HEK293 (cell line): ENCODE measurements at regions not wholly inside any gene's neighbourhood (a gene's known extent, or its start where the extent isn't known, plus 50 kb on each side); places are given as distances from the start of the nearest gene placed in this dataset.

ENCODE experiments used
- CTCF ChIA-PET: fragments of 350-600 bp; formaldehyde crosslinking; extraction: SDS; loops from one replicate; lab custom pipeline; 2021; ENCODE audit warnings: antibody characterized with exemption; lab: Yijun Ruan, JAX
- POLR2A ChIA-PET: fragments of 300-600 bp; formaldehyde crosslinking; extraction: SDS; loops from one replicate; lab custom pipeline; 2020; ENCODE audit warnings: antibody characterized with exemption, inconsistent platforms; lab: Yijun Ruan, JAX
- H3K27ac ChIP-seq: fragments of 200-500 bp; sonication (Bioruptor generic); 2 replicates; pipeline ENCODE4 v1.5.1; 2014; ENCODE audit warnings: low read depth, low read length, control low read depth, inconsistent platforms; ENCODE audit errors: extremely low read depth
- H3K36me3 ChIP-seq, 2 experiments: fragments of 200-500 bp in 1 of 2; sonication (Bioruptor generic) in 1 of 2; 1 replicate in 1 of 2; 2 replicates in 1 of 2; pipeline ENCODE4 v1.5.1; 2014 to 2017; ENCODE audit warnings: inconsistent platforms in 2 of 2, low read length in 2 of 2; ENCODE audit not compliant: control insufficient read depth in 2 of 2, insufficient read depth in 1 of 2
- H3K4me1 ChIP-seq: fragments of 200-500 bp; sonication (Bioruptor generic); 2 replicates; pipeline ENCODE4 v1.5.1; 2014; ENCODE audit warnings: mild to moderate bottlenecking, low read length, inconsistent platforms; ENCODE audit not compliant: control insufficient read depth, insufficient read depth
- H3K4me3 ChIP-seq: 2 replicates; pipeline ENCODE4 v1.5.1; 2011; ENCODE audit warnings: low read depth, mild to moderate bottlenecking, control low read depth, low read length, moderate library complexity
- H3K9me3 ChIP-seq: fragments of 200-500 bp; sonication (Bioruptor generic); 2 replicates; pipeline ENCODE4 v1.5.1; 2014; ENCODE audit warnings: low read depth, low read length, inconsistent platforms; ENCODE audit not compliant: control insufficient read depth, insufficient read depth
- BCL11B ChIP-seq: fragments of 450-650 bp; formaldehyde crosslinking; IDR thresholded peaks from 2 replicates; pipeline ENCODE4 v1.5.1; 2016; ENCODE audit warnings: low read depth, missing biosample characterization, missing genetic modification characterization
- GLIS1 ChIP-seq: fragments of 450-650 bp; formaldehyde crosslinking; IDR thresholded peaks from 2 replicates; pipeline ENCODE4 v1.5.1; 2016; ENCODE audit warnings: missing biosample characterization, missing genetic modification characterization
- INSM2 ChIP-seq: fragments of 450-650 bp; formaldehyde crosslinking; IDR thresholded peaks from 2 replicates; pipeline ENCODE4 v1.5.1; 2016; ENCODE audit warnings: missing biosample characterization, missing genetic modification characterization
- KLF7 ChIP-seq: fragments of 450-650 bp; formaldehyde crosslinking; IDR thresholded peaks from 2 replicates; pipeline ENCODE4 v1.5.1; 2016; ENCODE audit warnings: missing biosample characterization, missing genetic modification characterization, borderline replicate concordance
- KLF8 ChIP-seq: fragments of 450-650 bp; formaldehyde crosslinking; IDR thresholded peaks from 2 replicates; pipeline ENCODE4 v1.5.1; 2016; ENCODE audit warnings: missing biosample characterization, missing genetic modification characterization
- KLF9 ChIP-seq: fragments of 450-650 bp; formaldehyde crosslinking; IDR thresholded peaks from 2 replicates; pipeline ENCODE4 v1.5.1; 2016; ENCODE audit warnings: missing biosample characterization, missing genetic modification characterization, low read depth
- SALL2 ChIP-seq: fragments of 450-650 bp; formaldehyde crosslinking; IDR thresholded peaks from 2 replicates; pipeline ENCODE4 v1.5.0; 2017; ENCODE audit warnings: missing biosample characterization, mild to moderate bottlenecking, missing genetic modification characterization, borderline replicate concordance
- SCRT2 ChIP-seq: fragments of 450-650 bp; formaldehyde crosslinking; IDR thresholded peaks from 2 replicates; pipeline ENCODE4 v1.5.1; 2016; ENCODE audit warnings: missing biosample characterization, missing genetic modification characterization
- SP2 ChIP-seq: fragments of 450-650 bp; formaldehyde crosslinking; IDR thresholded peaks from 2 replicates; pipeline ENCODE4 v1.5.1; 2016; ENCODE audit warnings: missing biosample characterization, missing genetic modification characterization
- ZBTB49 ChIP-seq: fragments of 450-650 bp; formaldehyde crosslinking; IDR thresholded peaks from 2 replicates; pipeline ENCODE4 v1.5.1; 2016; ENCODE audit warnings: missing biosample characterization, missing genetic modification characterization, low read depth
- ZFP41 ChIP-seq: fragments of 450-650 bp; formaldehyde crosslinking; IDR thresholded peaks from 2 replicates; pipeline ENCODE4 v1.5.1; 2016; ENCODE audit warnings: missing biosample characterization, missing genetic modification characterization, borderline replicate concordance
- ZNF121 ChIP-seq: fragments of 450-650 bp; formaldehyde crosslinking; IDR thresholded peaks from 2 replicates; pipeline ENCODE4 v1.5.1; 2016; ENCODE audit warnings: missing biosample characterization, missing genetic modification characterization
- ZNF148 ChIP-seq: fragments of 450-650 bp; formaldehyde crosslinking; IDR thresholded peaks from 2 replicates; pipeline ENCODE4 v1.5.0; 2017; ENCODE audit warnings: missing biosample characterization, missing genetic modification characterization, borderline replicate concordance
- ZNF16 ChIP-seq: fragments of 450-650 bp; formaldehyde crosslinking; IDR thresholded peaks from 2 replicates; pipeline ENCODE4 v1.5.1; 2016; ENCODE audit warnings: low read depth, missing biosample characterization, missing genetic modification characterization
- ZNF214 ChIP-seq: fragments of 450-650 bp; formaldehyde crosslinking; IDR thresholded peaks from 2 replicates; pipeline ENCODE4 v1.5.1; 2017; ENCODE audit warnings: missing biosample characterization, mild to moderate bottlenecking, missing genetic modification characterization, borderline replicate concordance
- ZNF23 ChIP-seq: fragments of 450-650 bp; formaldehyde crosslinking; IDR thresholded peaks from 2 replicates; pipeline ENCODE4 v1.5.1; 2016; ENCODE audit warnings: missing biosample characterization, missing genetic modification characterization, borderline replicate concordance
- ZNF274 ChIP-seq, 2 experiments: fragments of 200-500 bp in 1 of 2; fragments of 450-650 bp in 1 of 2; sonication (Bioruptor generic) in 1 of 2; formaldehyde crosslinking in 1 of 2; IDR thresholded peaks; 2 replicates each; pipeline versions ENCODE4 v1.5.1 to v1.6.1; 2014 to 2016; ENCODE audit warnings: borderline replicate concordance in 1 of 2, inconsistent platforms in 1 of 2, low read length in 1 of 2, missing biosample characterization in 1 of 2, missing genetic modification characterization in 1 of 2
- ZNF311 ChIP-seq: fragments of 450-650 bp; formaldehyde crosslinking; IDR thresholded peaks from 2 replicates; pipeline ENCODE4 v1.5.1; 2017; ENCODE audit warnings: missing biosample characterization, missing genetic modification characterization, borderline replicate concordance
- ZNF423 ChIP-seq: fragments of 450-650 bp; formaldehyde crosslinking; IDR thresholded peaks from 2 replicates; pipeline ENCODE4 v1.5.1; 2016; ENCODE audit warnings: missing biosample characterization, missing genetic modification characterization
- ZNF501 ChIP-seq: fragments of 450-650 bp; formaldehyde crosslinking; IDR thresholded peaks from 2 replicates; pipeline ENCODE4 v1.5.1; 2016; ENCODE audit warnings: missing biosample characterization, missing genetic modification characterization
- ZNF610 ChIP-seq: fragments of 450-650 bp; formaldehyde crosslinking; IDR thresholded peaks from 2 replicates; pipeline ENCODE4 v1.5.1; 2016; ENCODE audit warnings: missing biosample characterization, missing genetic modification characterization, borderline replicate concordance
- ZNF624 ChIP-seq: fragments of 450-650 bp; formaldehyde crosslinking; IDR thresholded peaks from 2 replicates; pipeline ENCODE4 v1.5.1; 2017; ENCODE audit warnings: missing biosample characterization, missing genetic modification characterization
- ZNF660 ChIP-seq: fragments of 450-650 bp; IDR thresholded peaks from 2 replicates; pipeline ENCODE4 v1.5.1; 2018; ENCODE audit warnings: missing biosample characterization, mild to moderate bottlenecking, missing genetic modification characterization
- ZSCAN16 ChIP-seq: fragments of 450-650 bp; formaldehyde crosslinking; IDR thresholded peaks from 2 replicates; pipeline ENCODE4 v1.5.1; 2016; ENCODE audit warnings: missing biosample characterization, missing genetic modification characterization
- TF ChIP-seq, protein P1 (sequence below): IDR thresholded peaks from 2 replicates; pipeline ENCODE4 v1.6.1; 2011; ENCODE audit warnings: mild to moderate bottlenecking, low read depth, low read length, borderline replicate concordance
- TF ChIP-seq, protein P2 (sequence below): fragments of 450-650 bp; formaldehyde crosslinking; IDR thresholded peaks from 2 replicates; pipeline ENCODE4 v1.5.1; 2016; ENCODE audit warnings: missing biosample characterization, missing genetic modification characterization

GRCh38 chr5:2375291-2375690 is 376.2 kb downstream of the IRX2 start:
- ChIA-PET POLR2A (no interaction called here), CTCF (interaction anchor here (0.6 to 0.7 kb wide), 2 partner anchors 509 to 1165 kb away, joined by 3 read pairs; no protein-coding TSS in a partner anchor)
- Histone ChIP-seq H3K4me1 (no peaks in the 10 kb centered on the region), H3K9me3 (no peaks in the 10 kb centered on the region), H3K36me3 (no peaks in the 10 kb centered on the region), H3K27ac (no peak overlapping the region), H3K4me3 (no peak overlapping the region)
- no peak for TF ChIP-seq BCL11B (tag by site-specific recombination)
- TF ChIP-seq SCRT2 (tag by site-specific recombination): no peak
- TF ChIP-seq ZNF660 (tag by site-specific recombination): no peak
- no peak for TF ChIP-seq ZNF423 (tag by site-specific recombination)
- no peak for TF ChIP-seq KLF8 (tag by site-specific recombination)
- no peak for TF ChIP-seq ZNF311 (tag by site-specific recombination)
- no peak for TF ChIP-seq ZNF610 (tag by site-specific recombination)
- TF ChIP-seq, protein P1, sequence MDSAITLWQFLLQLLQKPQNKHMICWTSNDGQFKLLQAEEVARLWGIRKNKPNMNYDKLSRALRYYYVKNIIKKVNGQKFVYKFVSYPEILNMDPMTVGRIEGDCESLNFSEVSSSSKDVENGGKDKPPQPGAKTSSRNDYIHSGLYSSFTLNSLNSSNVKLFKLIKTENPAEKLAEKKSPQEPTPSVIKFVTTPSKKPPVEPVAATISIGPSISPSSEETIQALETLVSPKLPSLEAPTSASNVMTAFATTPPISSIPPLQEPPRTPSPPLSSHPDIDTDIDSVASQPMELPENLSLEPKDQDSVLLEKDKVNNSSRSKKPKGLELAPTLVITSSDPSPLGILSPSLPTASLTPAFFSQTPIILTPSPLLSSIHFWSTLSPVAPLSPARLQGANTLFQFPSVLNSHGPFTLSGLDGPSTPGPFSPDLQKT: no peak
- TF ChIP-seq ZNF16 (tag by site-specific recombination): no peak

DNA sequence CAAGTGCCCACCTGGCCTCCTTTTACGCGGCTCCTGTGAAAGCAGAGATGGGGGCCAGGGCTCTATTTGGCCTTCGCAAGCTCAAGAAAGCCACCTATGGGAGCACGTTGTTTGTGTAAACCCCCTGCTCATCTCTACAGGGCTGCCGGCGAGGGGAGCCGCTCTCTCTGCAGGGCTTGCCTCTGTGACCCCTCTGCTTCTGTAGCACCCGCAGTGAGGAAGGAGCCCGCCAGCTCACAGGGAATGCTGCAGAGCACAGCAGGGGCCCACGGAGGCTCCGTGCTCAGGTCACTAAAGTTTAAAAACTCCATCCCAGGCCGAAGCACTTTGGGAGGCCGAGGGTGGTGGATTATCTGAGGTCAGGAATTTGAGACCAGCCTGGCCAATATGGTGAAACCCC is 376.8 kb downstream of the IRX2 start:
- ChIA-PET CTCF (no interaction called here), POLR2A (no interaction called here)
- Histone ChIP-seq H3K4me3 (no peak overlapping the region), H3K9me3 (no peaks in the 10 kb centered on the region), H3K36me3 (no peaks in the 10 kb centered on the region), H3K27ac (no peak overlapping the region), H3K4me1 (no peaks in the 10 kb centered on the region)
- no peak for TF ChIP-seq KLF7 (tag by site-specific recombination)
- TF ChIP-seq ZFP41 (tag by site-specific recombination): no peak
- TF ChIP-seq ZNF148 (tag by site-specific recombination): no peak
- TF ChIP-seq, protein P2, sequence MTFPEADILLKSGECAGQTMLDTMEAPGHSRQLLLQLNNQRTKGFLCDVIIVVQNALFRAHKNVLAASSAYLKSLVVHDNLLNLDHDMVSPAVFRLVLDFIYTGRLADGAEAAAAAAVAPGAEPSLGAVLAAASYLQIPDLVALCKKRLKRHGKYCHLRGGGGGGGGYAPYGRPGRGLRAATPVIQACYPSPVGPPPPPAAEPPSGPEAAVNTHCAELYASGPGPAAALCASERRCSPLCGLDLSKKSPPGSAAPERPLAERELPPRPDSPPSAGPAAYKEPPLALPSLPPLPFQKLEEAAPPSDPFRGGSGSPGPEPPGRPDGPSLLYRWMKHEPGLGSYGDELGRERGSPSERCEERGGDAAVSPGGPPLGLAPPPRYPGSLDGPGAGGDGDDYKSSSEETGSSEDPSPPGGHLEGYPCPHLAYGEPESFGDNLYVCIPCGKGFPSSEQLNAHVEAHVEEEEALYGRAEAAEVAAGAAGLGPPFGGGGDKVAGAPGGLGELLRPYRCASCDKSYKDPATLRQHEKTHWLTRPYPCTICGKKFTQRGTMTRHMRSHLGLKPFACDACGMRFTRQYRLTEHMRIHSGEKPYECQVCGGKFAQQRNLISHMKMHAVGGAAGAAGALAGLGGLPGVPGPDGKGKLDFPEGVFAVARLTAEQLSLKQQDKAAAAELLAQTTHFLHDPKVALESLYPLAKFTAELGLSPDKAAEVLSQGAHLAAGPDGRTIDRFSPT: no peak
- TF ChIP-seq SALL2: no peak
- no peak for TF ChIP-seq ZNF214 (tag by site-specific recombination)
- no peak for TF ChIP-seq KLF9 (tag by site-specific recombination)
- TF ChIP-seq ZNF23 (tag by site-specific recombination): no peak
- TF ChIP-seq SP2 (tag by site-specific recombination): no peak
- TF ChIP-seq ZNF121 (tag by site-specific recombination): no peak
- TF ChIP-seq ZBTB49 (tag by site-specific recombination): no peak
- no peak for TF ChIP-seq ZNF274 (IDR thresholded peaks at IDR 0.05; ENCODE audit: low read length)
- TF ChIP-seq ZNF274 (tag by site-specific recombination; IDR thresholded peaks at IDR 0.05; ENCODE audit: borderline replicate concordance): no peak
- no peak for TF ChIP-seq INSM2 (tag by site-specific recombination)
- TF ChIP-seq GLIS1 (tag by site-specific recombination): no peak
- TF ChIP-seq ZSCAN16: no peak
- TF ChIP-seq ZNF624 (tag by site-specific recombination): no peak
- no peak for TF ChIP-seq ZNF501 (tag by site-specific recombination)
